GM19035 (cell line): ENCODE measurements at regions not wholly inside any gene's neighbourhood (a gene's known extent, or its start where the extent isn't known, plus 50 kb on each side); places are given as distances from the start of the nearest gene placed in this dataset.

Source experiments
- ATAC-seq: cut with Tn5 transposase; IDR thresholded peaks from one replicate; pipeline ENCODE4 v1.9.1; 2021; ENCODE audit not compliant: unreplicated experiment

- ATAC-seq = no peak
Measured at GRCh38 chr13:64428196-64428595, 2801.9 kb downstream of the PCDH9 start.

GRCh38 chr13:64423467-64423866 is 2806.7 kb downstream of the PCDH9 start:
- ATAC-seq = no peak

GRCh38 chr13:64420181-64420580 is 2810.0 kb downstream of the PCDH9 start:
- ATAC-seq = no peak

- ATAC-seq = no peak
Measured at GRCh38 chr13:64417581-64417980, 2812.6 kb downstream of the PCDH9 start.

GRCh38 chr13:64414381-64414780 is 2815.8 kb downstream of the PCDH9 start:
- ATAC-seq = no peak

GRCh38 chr13:64413529-64413928 is 2816.6 kb downstream of the PCDH9 start:
- ATAC-seq = no peak

- ATAC-seq = no peak
Measured at GRCh38 chr13:64410276-64411053, 2819.7 kb downstream of the PCDH9 start.

- ATAC-seq = no peak
Measured at GRCh38 chr13:64397701-64398100, 2832.4 kb downstream of the PCDH9 start.

GRCh38 chr13:64377606-64378005 is 2852.5 kb downstream of the PCDH9 start:
- no peak for ATAC-seq

GRCh38 chr13:64371461-64371860 is 2858.7 kb downstream of the PCDH9 start:
- no peak for ATAC-seq

GRCh38 chr13:64371045-64371444 is 2859.1 kb downstream of the PCDH9 start:
- no peak for ATAC-seq

- no peak for ATAC-seq
Measured at GRCh38 chr13:64369121-64369520, 2861.0 kb downstream of the PCDH9 start.

- ATAC-seq = no peak
Measured at GRCh38 chr13:64362564-64362963, 2867.6 kb downstream of the PCDH9 start.

GRCh38 chr13:64347664-64348063 is 2882.5 kb downstream of the PCDH9 start:
- ATAC-seq = no peak

- ATAC-seq = no peak
Measured at GRCh38 chr13:64339373-64340063, 2890.6 kb downstream of the PCDH9 start.

GRCh38 chr13:64338671-64339070 is 2891.5 kb downstream of the PCDH9 start:
- ATAC-seq = no peak

GRCh38 chr13:64333888-64334287 is 2896.2 kb downstream of the PCDH9 start:
- ATAC-seq = no peak

- no peak for ATAC-seq
Measured at GRCh38 chr13:64332048-64332447, 2898.1 kb downstream of the PCDH9 start.

GRCh38 chr13:64327505-64328194 is 2902.5 kb downstream of the PCDH9 start:
- no peak for ATAC-seq

GRCh38 chr13:64314331-64314730 is 2898.7 kb upstream of the PCDH20 start:
- no peak for ATAC-seq

- ATAC-seq = no peak
Measured at GRCh38 chr13:64311948-64312347, 2896.3 kb upstream of the PCDH20 start.

- no peak for ATAC-seq
Measured at GRCh38 chr13:64311112-64311511, 2895.5 kb upstream of the PCDH20 start.
